Neuronal stem cell (in vitro differentiated cells): ENCODE measurements at regions not wholly inside any gene's neighbourhood (a gene's known extent, or its start where the extent isn't known, plus 50 kb on each side); places are given as distances from the start of the nearest gene placed in this dataset.
A peak's percentile ranks its signal among the peaks of the same experiment; 100 is the strongest.

Experiments
- DNase-seq: peaks from one replicate; pipeline ENCODE4 v3.0.0-alpha.2; 2013; ENCODE audit warnings: low spot score
- H2AFZ ChIP-seq: one replicate; pipeline ENCODE4 v1.6.1; 2013; ENCODE audit warnings: mild to moderate bottlenecking, low read length, inconsistent platforms
- H2AK5ac ChIP-seq: 2 replicates; pipeline ENCODE4 v1.6.1; 2013; ENCODE audit warnings: low read depth, mild to moderate bottlenecking, inconsistent platforms, low read length, moderate library complexity, mixed read lengths
- H2BK120ac ChIP-seq: 2 replicates; pipeline ENCODE4 v1.6.1; 2013; ENCODE audit warnings: low read depth, mild to moderate bottlenecking, inconsistent platforms, low read length, moderate library complexity, mixed read lengths
- H2BK12ac ChIP-seq: one replicate; pipeline ENCODE4 v1.6.1; 2013; ENCODE audit warnings: low read length, inconsistent platforms
- H2BK15ac ChIP-seq: 2 replicates; pipeline ENCODE4 v1.6.1; 2013; ENCODE audit warnings: mild to moderate bottlenecking, low read length, inconsistent platforms, mixed read lengths
- H2BK5ac ChIP-seq: one replicate; pipeline ENCODE4 v1.6.1; 2013; ENCODE audit warnings: inconsistent platforms, mild to moderate bottlenecking, low read length, moderate library complexity
- H3K14ac ChIP-seq: one replicate; pipeline ENCODE4 v1.6.1; 2013; ENCODE audit warnings: low read length, inconsistent platforms
- H3K18ac ChIP-seq: 2 replicates; pipeline ENCODE4 v1.6.1; 2013; ENCODE audit warnings: low read length, inconsistent platforms
- H3K23ac ChIP-seq: 2 replicates; pipeline ENCODE4 v1.6.1; 2013; ENCODE audit warnings: low read depth, mild to moderate bottlenecking, mixed read lengths, low read length, inconsistent platforms; ENCODE audit not compliant: poor library complexity
- H3K27ac ChIP-seq: replicated peaks from 3 replicates; pipeline ENCODE4 v1.5.1; 2013; ENCODE audit warnings: low read length, inconsistent platforms
- H3K27me3 ChIP-seq, 3 experiments: 2 replicates each; pipeline ENCODE4 v1.6.1; 2013; ENCODE audit warnings: low read length in 3 of 3, mild to moderate bottlenecking in 2 of 3, inconsistent platforms in 1 of 3, low read depth in 1 of 3, mixed read lengths in 1 of 3, moderate library complexity in 1 of 3; ENCODE audit not compliant: control insufficient read depth in 3 of 3, insufficient read depth in 3 of 3
- H3K36me3 ChIP-seq, 2 donors: replicated peaks in 1 of 2; 2 replicates each; pipeline ENCODE4 v1.6.1; 2013; ENCODE audit warnings: low read length in 2 of 2; ENCODE audit not compliant: control insufficient read depth in 2 of 2, insufficient read depth in 2 of 2
- H3K4ac ChIP-seq: 2 replicates; pipeline ENCODE4 v1.6.1; 2013; ENCODE audit warnings: inconsistent platforms, mild to moderate bottlenecking, low read length, moderate library complexity
- H3K4me1 ChIP-seq, 2 donors: 1 replicate in 1 of 2; 2 replicates in 1 of 2; pipeline ENCODE4 v1.6.1; 2013; ENCODE audit warnings: low read length in 2 of 2, low read depth in 1 of 2; ENCODE audit not compliant: control insufficient read depth in 2 of 2, insufficient read depth in 1 of 2
- H3K4me2 ChIP-seq: one replicate; pipeline ENCODE4 v1.6.1; 2013; ENCODE audit warnings: mild to moderate bottlenecking, low read length, inconsistent platforms; ENCODE audit not compliant: insufficient read depth, poor library complexity, severe bottlenecking
- H3K4me3 ChIP-seq, 2 donors: 2 replicates each; pipeline ENCODE4 v1.5.1; 2013; ENCODE audit warnings: low read length in 2 of 2, mild to moderate bottlenecking in 2 of 2, inconsistent platforms in 1 of 2, moderate library complexity in 1 of 2
- H3K79me1 ChIP-seq: one replicate; pipeline ENCODE4 v1.6.1; 2013; ENCODE audit warnings: low read depth, mild to moderate bottlenecking, inconsistent platforms, low read length, moderate library complexity
- H3K9ac ChIP-seq: one replicate; pipeline ENCODE4 v1.6.1; 2013; ENCODE audit warnings: mild to moderate bottlenecking, low read depth, low read length, inconsistent platforms; ENCODE audit not compliant: poor library complexity
- H3K9me3 ChIP-seq, 2 donors: replicated peaks in 1 of 2; 2 replicates each; pipeline versions ENCODE3 to v1.6.1; 2013; ENCODE audit warnings: low read length in 2 of 2, mild to moderate bottlenecking in 2 of 2, inconsistent platforms in 1 of 2, low read depth in 1 of 2, mixed read lengths in 1 of 2, moderate library complexity in 1 of 2; ENCODE audit not compliant: control insufficient read depth in 2 of 2, insufficient read depth in 1 of 2
- H4K8ac ChIP-seq: one replicate; pipeline ENCODE4 v1.6.1; 2013; ENCODE audit warnings: low read depth, mild to moderate bottlenecking, inconsistent platforms, low read length, moderate library complexity
- H4K91ac ChIP-seq: one replicate; pipeline ENCODE4 v1.6.1; 2013; ENCODE audit warnings: low read length, low read depth, mild to moderate bottlenecking, inconsistent platforms; ENCODE audit not compliant: poor library complexity
- WGBS, 2 donors: extraction: QIAGEN DNeasy Blood & Tissue Kit; methylation state at CpG; one replicate each; pipeline ENCODE4 v1.1.7; 2013; ENCODE audit warnings: missing lambda C conversion rate in 2 of 2, mixed read lengths in 1 of 2; ENCODE audit not compliant: insufficient read length in 2 of 2, insufficient replicate concordance in 1 of 2; ENCODE audit errors: extremely low coverage in 2 of 2; 5-methylcytosine and 5-hydroxymethylcytosine counted together

DNA sequence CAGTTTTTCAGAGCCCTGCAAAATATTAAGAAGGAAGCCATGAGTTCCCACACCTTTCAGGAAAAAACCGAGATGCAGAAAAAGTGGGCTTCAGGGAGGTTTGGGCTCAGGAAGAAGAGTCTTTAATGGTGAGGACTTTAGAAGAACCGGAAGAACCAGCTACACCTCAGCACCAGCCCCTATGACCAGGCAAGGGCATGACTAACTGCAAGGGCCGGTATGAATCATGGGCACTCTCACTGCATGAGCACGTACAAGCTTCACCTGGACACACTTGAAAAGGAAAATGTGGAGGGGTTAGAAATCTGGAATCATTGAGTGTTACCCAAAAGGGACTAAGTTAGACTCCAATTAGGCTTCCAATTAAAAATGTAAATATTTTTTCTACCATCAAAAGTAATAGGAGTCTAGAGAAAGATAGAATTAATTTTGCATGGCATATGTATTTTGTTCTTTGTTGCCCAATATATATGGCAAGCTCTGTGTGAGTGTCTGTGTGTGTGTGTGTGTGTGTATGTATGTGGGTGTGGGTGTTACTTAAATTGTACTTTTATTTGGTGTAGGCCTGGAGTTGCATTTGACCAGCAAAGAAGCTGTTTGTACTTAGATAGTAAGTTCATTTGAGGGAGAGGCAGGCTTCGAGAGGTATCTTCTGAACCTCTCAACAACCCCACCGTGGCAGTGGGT, 66.5 kb upstream of the THUMPD2 start:
- Histone ChIP-seq H3K14ac (no peak overlapping the region), H3K9ac (no peak overlapping the region), H2BK5ac (no peak overlapping the region), H3K36me3 (no peaks in the 10 kb centered on the region), H2BK12ac (no peak overlapping the region), H3K9me3 (no peaks in the 10 kb centered on the region), H3K27me3 (no peaks in the 10 kb centered on the region), H3K23ac (no peak overlapping the region), H3K18ac (peak overlapping the region; percentile 52), H3K4me1 (no peaks in the 10 kb centered on the region), H3K4ac (no peak overlapping the region), H2BK15ac (no peak overlapping the region), H2BK120ac (no peak overlapping the region), H4K8ac (no peak overlapping the region), H2AFZ (no peak overlapping the region), H2AK5ac (no peak overlapping the region), H3K27ac (no peak overlapping the region), H3K4me2 (no peak overlapping the region), H4K91ac (no peak overlapping the region), H3K4me3 (no peak overlapping the region), H3K79me1 (no peaks in the 10 kb centered on the region)
- DNase-seq = no peak
- no CpG with 5 or more reads among the region's 6 CpGs for whole genome bisulfite sequencing, 2 donors

DNA sequence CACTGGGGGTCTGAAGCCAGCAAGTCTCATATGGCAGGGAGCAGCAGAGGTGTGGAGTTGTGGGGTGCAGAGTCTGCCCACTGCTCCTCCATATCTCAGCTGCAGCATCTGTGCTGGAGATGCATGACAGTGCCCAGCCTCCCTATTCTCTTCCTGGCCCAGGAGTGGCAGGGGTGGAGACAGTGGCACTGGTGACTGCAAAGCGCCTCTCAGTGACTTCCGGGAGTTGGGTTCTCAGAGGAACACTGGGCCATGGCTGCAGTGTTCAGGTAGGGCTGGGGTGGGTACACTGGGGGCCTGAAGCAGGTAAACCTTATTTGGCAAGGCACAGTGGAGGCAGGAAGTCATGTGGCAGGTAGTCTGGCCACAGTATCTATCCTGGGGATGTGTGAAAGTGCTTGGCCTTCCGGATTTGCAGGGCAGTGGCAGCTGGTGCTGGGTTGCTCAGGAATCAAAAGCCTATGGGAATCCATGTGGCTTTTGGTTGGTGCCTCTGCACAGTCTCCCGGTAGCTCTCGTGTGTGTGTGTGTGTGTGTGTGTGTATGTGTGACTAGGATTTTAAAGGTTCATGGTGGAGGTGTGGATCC, 60.3 kb upstream of the THUMPD2 start:
- no peaks in the 10 kb centered on the region for H3K79me1 ChIP-seq
- no peak for DNase-seq
- no peak overlapping the region for H2BK120ac ChIP-seq
- H4K8ac ChIP-seq = no peak overlapping the region
- H3K4me3 ChIP-seq = no peak overlapping the region
- H3K4ac ChIP-seq = no peak overlapping the region
- H4K91ac ChIP-seq = no peak overlapping the region
- no peak overlapping the region for H3K23ac ChIP-seq
- no peak overlapping the region for H2BK15ac ChIP-seq
- no peak overlapping the region for H2BK12ac ChIP-seq
- H3K27ac ChIP-seq = no peak overlapping the region
- no peaks in the 10 kb centered on the region for H3K4me1 ChIP-seq
- H2BK5ac ChIP-seq = no peak overlapping the region
- H3K14ac ChIP-seq = no peak overlapping the region
- peaks cover 0 to 14% of the 10 kb centered on the region in 2 donors for H3K9me3 ChIP-seq
- H2AFZ ChIP-seq = peak overlapping the region; percentile 5
- H3K36me3 ChIP-seq = no peaks in the 10 kb centered on the region
- no peaks in the 10 kb centered on the region for H3K27me3 ChIP-seq
- H2AK5ac ChIP-seq = no peak overlapping the region
- no peak overlapping the region for H3K4me2 ChIP-seq
- no peak overlapping the region for H3K9ac ChIP-seq
- WGBS, 2 donors = no CpG with 5 or more reads among the region's 5 CpGs
- peak overlapping the region; percentile 7 for H3K18ac ChIP-seq

DNA sequence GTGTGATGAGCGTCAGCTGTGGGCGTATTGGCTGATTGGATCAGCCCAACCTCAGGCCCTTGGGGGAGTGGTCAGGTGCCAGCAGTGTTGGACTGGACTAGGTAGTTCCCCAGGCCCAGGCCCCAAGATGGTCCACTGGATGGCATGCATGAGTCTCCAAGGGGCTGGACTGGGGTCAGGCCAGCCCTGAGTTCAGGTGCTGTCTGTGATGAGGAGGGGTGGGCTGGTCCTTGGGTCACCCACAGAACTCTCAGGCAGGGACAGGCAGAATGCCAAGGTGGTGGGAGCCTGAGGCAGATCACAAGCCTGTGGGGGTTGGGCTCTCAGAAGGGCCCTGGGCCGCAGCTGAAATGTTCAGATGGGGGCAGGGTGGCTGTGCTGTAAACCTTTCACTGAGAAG, 59.5 kb upstream of the THUMPD2 start:
- no peak overlapping the region for H3K4me3 ChIP-seq
- H3K4me1 ChIP-seq = no peaks in the 10 kb centered on the region
- no peak overlapping the region for H4K8ac ChIP-seq
- no peak overlapping the region for H2BK5ac ChIP-seq
- H3K4me2 ChIP-seq = no peak overlapping the region
- H3K18ac ChIP-seq = no peak overlapping the region
- H3K27ac ChIP-seq = no peak overlapping the region
- H2BK120ac ChIP-seq = no peak overlapping the region
- no peaks in the 10 kb centered on the region for H3K27me3 ChIP-seq
- H3K36me3 ChIP-seq = no peaks in the 10 kb centered on the region
- no peak overlapping the region for H3K23ac ChIP-seq
- no peak overlapping the region for H2BK15ac ChIP-seq
- H3K4ac ChIP-seq = no peak overlapping the region
- peaks cover 0 to 14% of the 10 kb centered on the region in 2 donors for H3K9me3 ChIP-seq
- WGBS, 2 donors = no CpG with 5 or more reads among the region's 3 CpGs
- DNase-seq = no peak
- no peak overlapping the region for H4K91ac ChIP-seq
- H3K14ac ChIP-seq = peak overlapping the region; percentile 9
- H3K9ac ChIP-seq = no peak overlapping the region
- H3K79me1 ChIP-seq = no peaks in the 10 kb centered on the region
- no peak overlapping the region for H2AFZ ChIP-seq
- H2AK5ac ChIP-seq = no peak overlapping the region
- no peak overlapping the region for H2BK12ac ChIP-seq

DNA sequence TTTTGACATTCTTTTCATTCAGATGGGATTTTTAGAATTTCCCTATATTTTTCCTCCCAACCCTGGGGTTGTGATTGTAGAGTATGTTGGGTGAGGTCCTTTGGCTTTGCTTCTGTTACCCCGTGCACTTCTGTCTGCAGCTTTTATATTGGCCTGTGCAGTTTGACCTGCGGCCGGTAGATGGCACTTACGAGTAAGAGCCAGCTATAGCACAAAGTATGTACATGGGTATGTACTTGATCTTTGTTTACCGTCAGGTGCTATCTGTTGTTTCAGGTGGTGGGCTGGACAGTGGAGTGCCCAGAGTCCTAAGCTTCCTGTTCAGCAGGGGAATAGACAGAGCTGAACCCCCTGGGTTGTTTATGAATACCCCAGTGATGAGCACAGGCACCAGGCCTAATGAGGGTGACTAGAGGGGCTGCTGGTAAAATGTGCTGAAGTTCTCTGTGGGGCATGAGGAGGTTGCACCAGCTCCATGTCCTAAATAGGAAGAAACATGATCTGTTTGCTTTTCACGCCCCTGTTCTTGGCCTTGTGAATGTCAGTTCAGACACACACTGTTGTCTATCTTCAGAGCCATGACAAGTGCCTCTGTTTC, 58.9 kb upstream of the THUMPD2 start:
- Histone ChIP-seq H3K27ac (no peak overlapping the region), H3K27me3 (no peaks in the 10 kb centered on the region), H2AFZ (no peak overlapping the region), H3K4me3 (no peak overlapping the region), H4K91ac (no peak overlapping the region), H3K18ac (no peak overlapping the region), H3K36me3 (no peaks in the 10 kb centered on the region), H3K9me3 (peaks cover 0 to 14% of the 10 kb centered on the region in 2 donors), H2BK120ac (no peak overlapping the region), H3K9ac (no peak overlapping the region), H2BK5ac (no peak overlapping the region), H4K8ac (no peak overlapping the region), H2BK12ac (no peak overlapping the region), H3K4ac (no peak overlapping the region), H2AK5ac (no peak overlapping the region), H3K79me1 (no peaks in the 10 kb centered on the region), H3K23ac (no peak overlapping the region), H3K4me2 (no peak overlapping the region), H2BK15ac (no peak overlapping the region), H3K4me1 (no peaks in the 10 kb centered on the region), H3K14ac (no peak overlapping the region)
- no peak for DNase-seq
- WGBS, 2 donors = no CpG with 5 or more reads among the region's 6 CpGs
